HG02938 (cell line): ENCODE measurements at regions not wholly inside any gene's neighbourhood (a gene's known extent, or its start where the extent isn't known, plus 50 kb on each side); places are given as distances from the start of the nearest gene placed in this dataset.
"Not testable (repeated sequence)": the region's sequence is repeated elsewhere in the genome, so short reads cannot be mapped to it uniquely, and the experiment has no call there.

Source experiments
- ATAC-seq: cut with Tn5 transposase; IDR thresholded peaks from one replicate; pipeline ENCODE4 v1.9.1; 2021; ENCODE audit warnings: mild to moderate bottlenecking, moderate library complexity; ENCODE audit not compliant: unreplicated experiment

GRCh38 chr5:128791312-128791711, 174.0 kb upstream of the SLC27A6 start:
- ATAC-seq = no peak

DNA sequence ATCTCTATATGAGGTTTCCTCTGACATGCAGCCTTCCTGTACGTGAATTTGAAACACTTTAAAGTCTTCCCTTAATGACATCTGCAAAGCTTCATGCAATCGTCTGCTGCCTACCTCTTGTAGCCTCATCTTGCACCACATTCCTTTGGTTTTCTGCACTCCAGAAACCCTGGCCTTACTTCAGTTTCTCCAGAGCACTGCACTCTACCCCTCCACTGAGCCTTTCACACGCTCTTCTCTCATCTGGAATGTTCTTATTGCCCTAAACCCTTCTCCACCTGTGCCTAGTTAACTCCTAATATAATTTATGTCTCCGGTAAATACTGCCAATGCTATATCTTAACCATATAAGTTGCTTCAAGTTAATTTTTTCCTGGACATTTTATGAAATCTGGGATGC, 168.8 kb upstream of the SLC27A6 start:
- ATAC-seq = no peak

DNA sequence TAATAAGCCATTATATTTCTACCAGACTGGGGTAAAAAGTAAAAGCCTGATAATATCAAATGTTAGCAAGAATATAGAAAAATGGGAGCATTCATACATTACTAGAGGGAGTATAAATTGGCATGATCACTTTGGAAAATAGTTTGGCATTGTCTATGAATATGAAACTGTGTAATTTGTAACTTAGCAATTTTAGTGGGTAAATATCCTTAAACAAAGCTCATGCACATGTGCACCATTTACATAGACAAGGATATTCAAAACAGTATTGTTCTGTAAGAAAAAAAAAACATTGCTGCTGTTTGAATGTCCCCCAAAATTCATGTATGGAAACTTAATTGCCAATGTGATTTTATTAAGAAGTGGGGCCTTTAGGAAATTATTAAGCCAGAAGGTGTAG, 166.4 kb upstream of the SLC27A6 start:
- ATAC-seq = no peak

DNA sequence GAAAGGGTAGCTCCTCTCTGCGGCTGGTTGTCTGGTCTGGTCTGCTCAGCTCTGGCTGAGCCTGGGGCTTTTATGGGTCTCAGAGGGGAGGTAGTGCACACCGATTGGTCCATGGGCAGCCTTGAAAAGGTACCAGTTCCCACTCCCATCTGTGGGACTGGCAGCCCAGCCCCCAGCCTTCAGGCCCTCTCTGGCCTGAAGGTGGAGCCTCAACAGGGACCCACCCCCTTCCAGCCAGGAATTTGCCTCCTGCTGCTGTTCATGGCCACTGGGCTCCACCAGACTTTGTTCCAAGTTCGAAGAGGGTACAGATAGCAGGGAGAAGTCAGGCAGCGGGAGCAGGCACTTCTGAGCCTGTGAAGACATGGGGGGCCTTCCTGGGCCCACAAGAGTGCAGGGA, 165.3 kb upstream of the SLC27A6 start:
- no peak for ATAC-seq

DNA sequence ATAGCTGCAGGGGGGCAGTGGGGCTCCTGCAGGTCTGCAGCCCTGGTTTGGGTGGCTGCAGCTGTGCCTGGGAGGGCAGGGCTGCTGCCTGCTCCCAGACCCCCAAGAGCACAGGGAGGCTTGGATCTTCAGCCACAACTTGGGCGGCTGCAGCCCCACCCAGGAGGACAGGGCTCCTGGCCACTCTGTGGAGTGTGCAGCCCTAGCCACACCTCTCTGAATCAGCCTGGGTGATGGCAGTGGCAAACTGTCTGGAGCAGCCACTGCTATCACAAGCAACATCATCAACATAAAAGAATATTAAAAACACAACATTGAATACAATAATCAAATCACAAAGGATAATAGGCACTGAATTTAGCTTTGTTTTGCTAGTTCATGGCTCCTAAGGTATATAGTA, 164.9 kb upstream of the SLC27A6 start:
- ATAC-seq = no peak

- no peak for ATAC-seq
These were observed 151.8 kb upstream of the SLC27A6 start for GRCh38 chr5:128813317-128814070.

DNA sequence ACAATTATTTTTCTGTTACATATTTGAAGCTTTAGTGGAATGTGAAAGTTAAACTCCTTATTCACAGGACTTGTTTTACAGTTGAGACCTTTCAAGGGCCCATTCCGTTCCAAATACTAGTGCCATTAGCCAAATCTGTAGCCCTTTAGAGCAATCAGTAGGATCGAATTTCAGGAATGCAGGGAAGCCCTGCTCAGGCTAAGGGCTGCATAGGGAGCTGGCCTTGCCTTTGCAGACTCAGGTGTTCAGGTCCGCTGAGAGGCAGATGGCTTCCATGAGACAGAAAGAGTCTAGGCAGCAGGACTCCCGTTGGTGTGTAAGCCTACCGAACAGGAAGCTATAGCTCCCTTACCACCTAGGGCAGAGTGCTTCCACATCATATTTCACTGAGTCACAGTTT, 150.1 kb upstream of the SLC27A6 start:
- ATAC-seq = no peak

GRCh38 chr5:128825826-128826225, 139.5 kb upstream of the SLC27A6 start:
- no peak for ATAC-seq

GRCh38 chr5:128826275-128826674, 139.0 kb upstream of the SLC27A6 start:
- no peak for ATAC-seq

DNA sequence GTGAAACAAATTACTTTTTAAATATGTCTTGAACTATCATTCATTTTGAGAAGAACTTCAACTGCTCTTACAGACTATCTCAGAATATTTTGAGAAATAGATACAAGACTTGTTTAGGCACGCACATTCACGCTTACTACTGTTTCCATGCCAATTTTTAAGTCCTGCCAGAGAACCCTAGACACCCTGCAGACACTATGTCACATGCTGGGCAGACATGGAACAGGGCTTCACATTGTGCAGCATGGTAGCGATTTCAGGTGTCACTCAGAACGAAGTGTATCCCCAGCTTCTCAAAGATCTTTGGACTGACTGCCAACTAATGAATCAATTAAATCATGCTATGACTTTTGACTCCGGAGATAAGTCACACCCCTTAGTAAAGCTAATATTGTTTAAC, 128.7 kb upstream of the SLC27A6 start:
- ATAC-seq = no peak

DNA sequence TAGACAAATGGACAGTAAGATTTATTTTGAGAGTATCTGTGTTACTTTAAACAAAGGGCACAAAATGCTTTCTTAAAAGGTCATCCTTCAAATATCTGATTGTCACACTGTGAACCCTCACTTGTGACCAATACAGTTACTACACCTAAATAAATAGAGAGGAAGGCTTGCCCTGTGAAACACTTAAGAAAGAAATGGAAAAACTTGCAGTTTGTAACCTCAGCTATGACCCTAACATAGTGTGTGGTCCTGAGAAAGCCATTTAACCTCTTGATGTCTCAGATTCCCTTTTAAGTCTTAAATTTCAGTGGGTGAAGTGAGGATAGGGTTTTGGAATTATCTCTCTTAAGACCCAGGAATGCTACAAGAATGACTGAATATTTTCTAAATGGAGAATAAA, 126.7 kb upstream of the SLC27A6 start:
- ATAC-seq = no peak

DNA sequence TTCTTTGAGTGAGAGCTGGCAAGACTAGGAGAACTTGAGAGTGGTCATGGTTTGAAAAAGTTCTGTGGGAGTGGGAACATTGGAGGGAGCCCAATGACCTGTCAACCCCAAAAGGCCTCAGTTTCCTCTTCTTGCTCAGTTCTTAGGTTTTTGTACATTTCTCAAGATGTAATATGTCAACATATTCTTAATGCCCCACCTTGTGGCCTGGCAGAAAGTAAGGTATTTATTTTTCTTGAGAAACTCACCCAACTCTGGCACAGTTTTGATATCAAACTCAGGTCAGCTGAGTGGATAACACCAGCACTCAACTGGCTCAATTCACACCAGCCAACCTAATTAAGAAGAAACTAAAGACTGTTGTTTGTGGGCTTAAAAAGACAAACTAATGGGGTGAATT, 123.0 kb upstream of the SLC27A6 start:
- ATAC-seq = no peak

GRCh38 chr5:128844354-128844923, 120.8 kb upstream of the SLC27A6 start:
- no peak for ATAC-seq

GRCh38 chr5:128850049-128850448, 115.2 kb upstream of the SLC27A6 start:
- no peak for ATAC-seq

DNA sequence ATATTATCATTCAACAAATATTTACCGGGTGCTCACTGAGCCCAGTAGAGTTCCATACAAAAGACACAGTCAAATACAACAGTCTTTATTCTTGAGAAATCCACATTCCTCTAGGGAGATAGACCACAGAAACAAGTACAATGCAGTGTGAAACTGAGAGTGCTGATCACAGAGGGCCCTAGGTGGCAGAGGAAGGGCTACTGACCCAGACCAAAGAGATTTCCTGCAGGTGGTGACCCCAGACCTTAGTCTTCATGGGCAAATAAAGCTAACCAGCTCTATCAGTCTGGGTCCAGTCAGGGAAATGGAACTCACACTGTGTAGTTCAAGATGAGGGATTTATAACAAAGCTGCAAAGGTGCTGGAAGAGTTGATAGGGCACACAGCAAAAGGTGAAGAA, 110.4 kb upstream of the SLC27A6 start:
- ATAC-seq = no peak

DNA sequence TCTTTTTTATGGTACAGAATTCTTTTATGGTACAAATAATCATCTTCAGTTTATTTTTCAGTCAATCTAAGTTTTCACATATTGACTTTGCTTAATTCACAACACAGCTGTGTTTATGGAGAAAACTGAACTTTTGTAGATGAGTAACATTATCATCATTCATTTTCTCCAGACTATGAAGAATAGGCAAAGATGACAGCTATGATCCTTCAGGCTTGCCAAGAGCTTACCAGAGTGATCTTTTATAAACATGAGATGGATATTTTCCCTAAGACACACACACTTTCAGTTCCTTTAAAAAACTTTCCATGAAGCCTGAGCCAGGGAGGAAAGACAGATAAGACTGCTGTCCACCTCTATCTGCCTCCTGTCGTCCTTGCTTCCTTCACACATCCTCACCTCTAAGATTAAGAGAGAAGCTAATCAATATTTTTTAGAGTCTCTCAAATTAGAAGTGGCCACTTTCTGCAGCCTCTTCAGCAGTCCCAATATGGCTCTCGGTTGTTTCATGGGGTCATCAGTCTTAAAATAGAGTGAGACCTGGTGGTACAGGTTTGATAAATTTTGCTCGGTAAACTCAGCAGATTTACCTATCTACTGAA, 108.1 kb upstream of the SLC27A6 start:
- no peak for ATAC-seq

DNA sequence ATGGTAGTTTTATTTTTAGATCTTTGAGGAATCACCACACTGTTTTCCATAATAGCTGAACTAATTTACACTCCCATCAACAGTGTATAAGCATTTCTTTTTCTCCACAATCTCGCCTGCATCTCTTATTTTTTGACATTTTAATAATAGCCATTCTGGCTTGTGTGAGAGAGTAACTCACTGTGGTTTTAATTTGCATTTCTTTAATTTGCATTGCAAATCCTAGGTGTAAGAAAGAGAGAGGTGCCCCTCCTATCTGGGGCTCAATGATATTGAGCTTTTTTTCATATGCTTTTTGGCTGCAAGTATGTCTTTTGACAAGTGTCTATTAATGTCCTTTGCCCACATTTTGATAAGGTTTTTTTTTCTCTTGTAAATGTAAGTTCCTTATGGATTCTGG, 106.3 kb upstream of the SLC27A6 start:
- ATAC-seq = no peak

GRCh38 chr5:128861155-128861554, 104.1 kb upstream of the SLC27A6 start:
- not testable (repeated sequence) for ATAC-seq

- no peak for ATAC-seq
These were observed 95.3 kb upstream of the SLC27A6 start for GRCh38 chr5:128869970-128870369.

GRCh38 chr5:128870373-128870772, 94.9 kb upstream of the SLC27A6 start:
- no peak for ATAC-seq

DNA sequence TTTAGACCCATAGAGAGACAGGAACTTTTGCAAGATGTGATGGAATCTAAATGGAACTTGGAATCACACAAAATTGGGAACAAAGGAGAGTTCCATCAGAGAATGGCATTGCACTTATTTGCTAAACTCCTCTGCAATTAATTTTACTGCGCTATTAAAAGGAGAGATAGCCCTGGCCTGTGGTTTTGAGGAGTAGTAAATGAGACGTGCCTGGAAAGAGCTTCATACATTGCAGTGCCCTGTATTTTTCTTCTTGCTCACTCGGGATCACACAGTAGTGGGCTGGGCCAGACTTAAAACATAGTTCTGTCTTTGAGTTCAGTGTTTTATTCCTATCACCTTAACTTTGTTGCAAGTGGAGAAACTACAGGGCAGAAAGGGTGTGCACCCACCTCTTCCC, 94.4 kb upstream of the SLC27A6 start:
- ATAC-seq = no peak

- no peak for ATAC-seq
These were observed 88.5 kb upstream of the SLC27A6 start for GRCh38 chr5:128876569-128877382.
